Osteocyte (in vitro differentiated cells): ENCODE measurements at regions not wholly inside any gene's neighbourhood (a gene's known extent, or its start where the extent isn't known, plus 50 kb on each side); places are given as distances from the start of the nearest gene placed in this dataset.

Experiments used
- DNase-seq: peaks from one replicate; pipeline ENCODE4 v3.0.0; 2021; ENCODE audit warnings: mixed read lengths; ENCODE audit not compliant: unreplicated experiment; ENCODE audit errors: extremely low spot score
- H3K27ac Mint-ChIP-seq: one replicate; pipeline ENCODE4 v1.8.0; 2021; ENCODE audit warnings: mild to moderate bottlenecking, mixed read lengths; ENCODE audit not compliant: unreplicated experiment
- H3K27me3 Mint-ChIP-seq: one replicate; pipeline ENCODE4 v1.8.0; 2021; ENCODE audit warnings: mixed read lengths; ENCODE audit not compliant: unreplicated experiment
- H3K36me3 Mint-ChIP-seq: one replicate; pipeline ENCODE4 v1.8.0; 2021; ENCODE audit warnings: mixed read lengths; ENCODE audit not compliant: unreplicated experiment
- H3K4me1 Mint-ChIP-seq: one replicate; pipeline ENCODE4 v1.8.0; 2021; ENCODE audit warnings: mixed read lengths; ENCODE audit not compliant: unreplicated experiment
- H3K4me3 Mint-ChIP-seq: one replicate; pipeline ENCODE4 v1.8.0; 2021; ENCODE audit warnings: mild to moderate bottlenecking, moderate library complexity, mixed read lengths; ENCODE audit not compliant: unreplicated experiment
- H3K9me3 Mint-ChIP-seq: one replicate; pipeline ENCODE4 v1.8.0; 2021; ENCODE audit warnings: mixed read lengths; ENCODE audit not compliant: unreplicated experiment
- TF ChIP-seq, protein P1 (sequence below): fragments of 200-600 bp; sonication (generic); IDR thresholded peaks from 2 replicates; pipeline ENCODE4 v1.5.0; 2021; ENCODE audit warnings: antibody characterized with exemption, mild to moderate bottlenecking, moderate library complexity

DNA sequence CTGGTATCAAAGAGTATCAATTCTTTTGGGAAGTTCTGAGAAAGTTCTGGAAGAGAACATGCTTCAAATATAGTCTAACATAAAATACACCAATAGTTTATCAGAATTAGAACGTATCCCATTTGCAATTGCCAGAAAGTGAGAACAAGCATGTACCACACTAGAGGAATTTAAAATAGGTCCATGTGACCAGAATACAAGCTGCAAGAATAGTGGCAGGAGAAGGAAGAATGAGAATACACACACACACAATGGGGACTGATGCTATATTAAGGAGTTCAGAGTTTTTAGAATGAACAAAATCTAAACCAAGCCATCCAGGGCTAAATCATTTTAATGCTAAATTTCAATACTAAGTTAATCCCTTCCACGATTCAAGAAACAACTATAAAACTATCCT lies 99.1 kb upstream of the TMEM168 start:
- H3K36me3 Mint-ChIP-seq: peaks cover 21% of the 10 kb centered on the region
- peaks cover 3% of the 10 kb centered on the region for H3K9me3 Mint-ChIP-seq
- no peak overlapping the region for H3K27ac Mint-ChIP-seq
- TF ChIP-seq, protein P1, sequence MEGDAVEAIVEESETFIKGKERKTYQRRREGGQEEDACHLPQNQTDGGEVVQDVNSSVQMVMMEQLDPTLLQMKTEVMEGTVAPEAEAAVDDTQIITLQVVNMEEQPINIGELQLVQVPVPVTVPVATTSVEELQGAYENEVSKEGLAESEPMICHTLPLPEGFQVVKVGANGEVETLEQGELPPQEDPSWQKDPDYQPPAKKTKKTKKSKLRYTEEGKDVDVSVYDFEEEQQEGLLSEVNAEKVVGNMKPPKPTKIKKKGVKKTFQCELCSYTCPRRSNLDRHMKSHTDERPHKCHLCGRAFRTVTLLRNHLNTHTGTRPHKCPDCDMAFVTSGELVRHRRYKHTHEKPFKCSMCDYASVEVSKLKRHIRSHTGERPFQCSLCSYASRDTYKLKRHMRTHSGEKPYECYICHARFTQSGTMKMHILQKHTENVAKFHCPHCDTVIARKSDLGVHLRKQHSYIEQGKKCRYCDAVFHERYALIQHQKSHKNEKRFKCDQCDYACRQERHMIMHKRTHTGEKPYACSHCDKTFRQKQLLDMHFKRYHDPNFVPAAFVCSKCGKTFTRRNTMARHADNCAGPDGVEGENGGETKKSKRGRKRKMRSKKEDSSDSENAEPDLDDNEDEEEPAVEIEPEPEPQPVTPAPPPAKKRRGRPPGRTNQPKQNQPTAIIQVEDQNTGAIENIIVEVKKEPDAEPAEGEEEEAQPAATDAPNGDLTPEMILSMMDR: no peak
- H3K27me3 Mint-ChIP-seq: no peaks in the 10 kb centered on the region
- no peak for DNase-seq
- H3K4me3 Mint-ChIP-seq: no peak overlapping the region
- peaks cover 1% of the 10 kb centered on the region for H3K4me1 Mint-ChIP-seq

DNA sequence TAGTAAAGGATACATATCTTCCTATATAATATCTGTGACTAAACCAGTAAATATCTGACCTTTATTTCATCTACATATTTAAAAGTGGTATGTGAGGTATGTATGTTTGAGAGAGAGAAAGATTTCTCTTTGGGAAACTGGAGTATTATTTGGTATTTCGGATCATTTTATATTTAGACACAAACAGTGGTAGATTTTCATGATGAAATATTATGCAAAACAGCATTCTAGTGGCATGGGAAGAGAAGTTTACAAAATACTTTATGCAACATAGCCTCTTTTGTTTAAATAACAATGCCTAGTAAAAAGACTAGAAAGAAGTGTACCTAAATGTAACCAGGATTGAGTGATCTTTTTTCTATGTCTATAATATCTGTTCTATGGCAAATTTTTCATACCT lies 98.6 kb upstream of the TMEM168 start:
- H3K4me1 Mint-ChIP-seq: peaks cover 1% of the 10 kb centered on the region
- H3K27ac Mint-ChIP-seq: no peak overlapping the region

DNA sequence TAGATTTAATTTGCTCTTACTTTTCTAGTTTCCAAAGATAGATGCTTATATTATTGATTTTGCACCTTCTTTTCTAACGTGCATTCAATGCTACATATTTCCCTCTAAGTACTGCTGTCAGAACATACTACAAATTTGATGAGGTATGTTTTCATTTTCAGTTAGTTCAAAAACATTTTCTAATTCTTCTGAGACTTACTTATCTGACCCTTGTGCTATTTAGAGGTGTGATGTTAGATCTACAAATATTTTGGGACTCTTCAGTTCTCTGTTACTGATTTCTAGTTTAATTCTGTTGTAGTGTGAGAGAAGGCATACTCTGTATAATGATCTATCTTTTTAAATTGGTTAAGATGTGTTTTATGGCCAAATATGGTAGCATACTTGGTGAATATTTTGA lies 97.8 kb upstream of the TMEM168 start:
- Mint-ChIP-seq H3K27me3 (no peaks in the 10 kb centered on the region), H3K27ac (no peak overlapping the region), H3K36me3 (peaks cover 11% of the 10 kb centered on the region), H3K4me1 (peaks cover 5% of the 10 kb centered on the region), H3K9me3 (peaks cover 3% of the 10 kb centered on the region), H3K4me3 (no peak overlapping the region)
- DNase-seq: no peak
- TF ChIP-seq, protein P1: no peak

More for the DNA sequence above, 98.6 kb upstream of the TMEM168 start:
- Mint-ChIP-seq H3K36me3 (peaks cover 18% of the 10 kb centered on the region), H3K4me3 (no peak overlapping the region), H3K9me3 (peaks cover 3% of the 10 kb centered on the region), H3K27me3 (no peaks in the 10 kb centered on the region)
- TF ChIP-seq, protein P1: no peak
- DNase-seq: no peak

DNA sequence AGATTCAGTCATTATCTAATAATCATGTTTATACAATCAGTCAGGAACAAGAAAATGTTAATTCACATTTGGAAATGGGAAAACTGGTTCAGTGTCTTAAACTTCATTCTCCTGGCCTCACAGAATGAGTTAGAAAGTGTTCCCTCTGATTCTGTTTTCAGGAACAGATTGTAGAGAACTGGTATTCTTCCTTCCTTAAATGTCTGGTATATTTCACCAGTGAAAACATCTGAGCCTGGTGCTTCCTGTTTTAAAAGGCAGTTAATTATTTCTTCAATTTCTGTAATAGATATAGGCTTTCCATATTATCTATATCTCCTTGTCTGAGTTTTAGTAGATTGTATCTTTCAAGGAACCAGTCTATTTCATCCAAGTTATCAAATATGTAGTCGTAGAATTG lies 97.1 kb upstream of the TMEM168 start:
- no peak overlapping the region for H3K27ac Mint-ChIP-seq
- no peak overlapping the region for H3K4me3 Mint-ChIP-seq
- TF ChIP-seq, protein P1: no peak
- no peaks in the 10 kb centered on the region for H3K27me3 Mint-ChIP-seq
- H3K36me3 Mint-ChIP-seq: peaks cover 10% of the 10 kb centered on the region
- H3K4me1 Mint-ChIP-seq: peaks cover 9% of the 10 kb centered on the region
- H3K9me3 Mint-ChIP-seq: peaks cover 3% of the 10 kb centered on the region
- no peak for DNase-seq

DNA sequence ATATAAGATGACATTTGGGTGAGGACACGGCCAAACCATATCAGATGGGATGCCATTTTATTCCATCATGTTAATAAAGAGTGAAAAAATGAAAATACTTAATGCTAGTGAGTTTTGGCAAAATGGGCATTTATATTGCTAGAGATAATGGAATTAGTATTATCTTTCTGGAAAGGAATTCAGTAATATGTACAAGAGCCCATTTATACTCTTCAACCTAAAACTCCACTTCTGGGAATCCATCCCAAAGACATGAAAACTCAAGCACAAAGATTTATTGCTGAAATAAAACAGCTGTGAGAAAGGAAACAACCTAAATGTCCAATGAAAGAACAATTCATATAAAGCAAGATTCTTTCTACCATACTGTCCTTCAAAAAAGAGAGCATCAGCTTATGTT lies 96.0 kb upstream of the TMEM168 start:
- peaks cover 8% of the 10 kb centered on the region for H3K4me1 Mint-ChIP-seq
- H3K27ac Mint-ChIP-seq: no peak overlapping the region
- no peak for DNase-seq

More for the DNA sequence above, 96.0 kb upstream of the TMEM168 start:
- Mint-ChIP-seq H3K36me3 (peaks cover 6% of the 10 kb centered on the region), H3K9me3 (no peaks in the 10 kb centered on the region), H3K4me3 (no peak overlapping the region), H3K27me3 (no peaks in the 10 kb centered on the region)
- TF ChIP-seq, protein P1: no peak
